ENCODE measurements at regions not wholly inside any gene's neighbourhood (a gene's known extent, or its start where the extent isn't known, plus 50 kb on each side); places are given as distances from the start of the nearest gene placed in this dataset.
A peak's percentile ranks its signal among the peaks of the same experiment; 100 is the strongest.
"Not testable (repeated sequence)": the region's sequence is repeated elsewhere in the genome, so short reads cannot be mapped to it uniquely, and the experiment has no call there.

- no peak overlapping the region for H3K27ac Mint-ChIP-seq
- H3K27me3 Mint-ChIP-seq = no peaks in the 10 kb centered on the region
- H3K4me3 Mint-ChIP-seq = no peak overlapping the region
- H3K4me1 Mint-ChIP-seq = no peaks in the 10 kb centered on the region
- DNase-seq = no peak
- ATAC-seq = no peak
- no peaks in the 10 kb centered on the region for H3K36me3 Mint-ChIP-seq (ENCODE audit: low read depth)
- no peaks in the 10 kb centered on the region for H3K9me3 Mint-ChIP-seq
Measured at GRCh38 chr3:150357923-150358607, 50.0 kb upstream of the TSC22D2 start.

GRCh38 chr3:150357140-150357539 lies 51.0 kb upstream of the TSC22D2 start:
- ATAC-seq = no peak
- Mint-ChIP-seq H3K27me3 (no peaks in the 10 kb centered on the region), H3K9me3 (no peaks in the 10 kb centered on the region), H3K4me1 (no peaks in the 10 kb centered on the region), H3K27ac (no peak overlapping the region), H3K4me3 (no peak overlapping the region), H3K36me3 (ENCODE audit: low read depth) (no peaks in the 10 kb centered on the region)
- no peak for DNase-seq

GRCh38 chr3:150355574-150355973 lies 52.5 kb upstream of the TSC22D2 start:
- DNase-seq (no peak), ATAC-seq (no peak)
- no peaks in the 10 kb centered on the region for H3K9me3 Mint-ChIP-seq
- no peak overlapping the region for H3K4me3 Mint-ChIP-seq
- no peaks in the 10 kb centered on the region for H3K4me1 Mint-ChIP-seq
- no peak overlapping the region for H3K27ac Mint-ChIP-seq
- no peaks in the 10 kb centered on the region for H3K36me3 Mint-ChIP-seq (ENCODE audit: low read depth)
- no peaks in the 10 kb centered on the region for H3K27me3 Mint-ChIP-seq

GRCh38 chr3:150352931-150353330 lies 55.2 kb upstream of the TSC22D2 start:
- Mint-ChIP-seq H3K27me3 (no peaks in the 10 kb centered on the region), H3K36me3 (ENCODE audit: low read depth) (no peaks in the 10 kb centered on the region), H3K9me3 (no peaks in the 10 kb centered on the region), H3K4me3 (no peak overlapping the region), H3K27ac (no peak overlapping the region), H3K4me1 (peaks cover 3% of the 10 kb centered on the region)
- DNase-seq = no peak
- no peak for ATAC-seq

- H3K9me3 Mint-ChIP-seq = no peaks in the 10 kb centered on the region
- no peak overlapping the region for H3K4me3 Mint-ChIP-seq
- H3K36me3 Mint-ChIP-seq (ENCODE audit: low read depth) = no peaks in the 10 kb centered on the region
- DNase-seq = no peak
- ATAC-seq = no peak
- H3K27ac Mint-ChIP-seq = no peak overlapping the region
- H3K4me1 Mint-ChIP-seq = peaks cover 3% of the 10 kb centered on the region
- H3K27me3 Mint-ChIP-seq = no peaks in the 10 kb centered on the region
Measured at GRCh38 chr3:150351398-150351797, 56.7 kb upstream of the TSC22D2 start.

- Mint-ChIP-seq H3K27me3 (peaks cover 2% of the 10 kb centered on the region), H3K27ac (no peak overlapping the region), H3K36me3 (ENCODE audit: low read depth) (no peaks in the 10 kb centered on the region), H3K4me3 (no peak overlapping the region), H3K4me1 (peaks cover 3% of the 10 kb centered on the region), H3K9me3 (no peaks in the 10 kb centered on the region)
- DNase-seq = no peak
- no peak for ATAC-seq
Measured at GRCh38 chr3:150349314-150350097, 58.6 kb upstream of the TSC22D2 start.

- no peak overlapping the region for H3K27ac Mint-ChIP-seq
- H3K27me3 Mint-ChIP-seq = peaks cover 2% of the 10 kb centered on the region
- no peak overlapping the region for H3K4me3 Mint-ChIP-seq
- DNase-seq (no peak), ATAC-seq (peak; percentile 89)
- peaks cover 3% of the 10 kb centered on the region for H3K4me1 Mint-ChIP-seq
- no peaks in the 10 kb centered on the region for H3K36me3 Mint-ChIP-seq (ENCODE audit: low read depth)
- H3K9me3 Mint-ChIP-seq = no peaks in the 10 kb centered on the region
Measured at GRCh38 chr3:150348500-150348899, 59.6 kb upstream of the TSC22D2 start.

GRCh38 chr3:150346981-150347863 lies 60.9 kb upstream of the TSC22D2 start:
- H3K4me3 Mint-ChIP-seq = no peak overlapping the region
- peaks cover 2% of the 10 kb centered on the region for H3K27me3 Mint-ChIP-seq
- ATAC-seq (no peak), DNase-seq (no peak)
- H3K36me3 Mint-ChIP-seq (ENCODE audit: low read depth) = no peaks in the 10 kb centered on the region
- H3K4me1 Mint-ChIP-seq = peaks cover 3% of the 10 kb centered on the region
- H3K9me3 Mint-ChIP-seq = no peaks in the 10 kb centered on the region
- H3K27ac Mint-ChIP-seq = no peak overlapping the region

- no peak overlapping the region for H3K4me3 Mint-ChIP-seq
- no peak overlapping the region for H3K27ac Mint-ChIP-seq
- no peaks in the 10 kb centered on the region for H3K9me3 Mint-ChIP-seq
- H3K27me3 Mint-ChIP-seq = peaks cover 2% of the 10 kb centered on the region
- H3K36me3 Mint-ChIP-seq (ENCODE audit: low read depth) = no peaks in the 10 kb centered on the region
- no peak for ATAC-seq
- DNase-seq = no peak
- H3K4me1 Mint-ChIP-seq = peaks cover 3% of the 10 kb centered on the region
Measured at GRCh38 chr3:150346266-150346665, 61.8 kb upstream of the TSC22D2 start.

- no peak for ATAC-seq
- H3K9me3 Mint-ChIP-seq = no peaks in the 10 kb centered on the region
- H3K27ac Mint-ChIP-seq = no peak overlapping the region
- H3K4me1 Mint-ChIP-seq = peaks cover 3% of the 10 kb centered on the region
- H3K4me3 Mint-ChIP-seq = no peak overlapping the region
- H3K27me3 Mint-ChIP-seq = peaks cover 2% of the 10 kb centered on the region
- no peaks in the 10 kb centered on the region for H3K36me3 Mint-ChIP-seq (ENCODE audit: low read depth)
- DNase-seq = no peak
Measured at GRCh38 chr3:150345021-150345538, 63.0 kb upstream of the TSC22D2 start.

- H3K4me3 Mint-ChIP-seq = no peak overlapping the region
- DNase-seq (no peak), ATAC-seq (no peak)
- no peaks in the 10 kb centered on the region for H3K36me3 Mint-ChIP-seq (ENCODE audit: low read depth)
- peaks cover 3% of the 10 kb centered on the region for H3K27me3 Mint-ChIP-seq
- H3K4me1 Mint-ChIP-seq = peaks cover 3% of the 10 kb centered on the region
- no peaks in the 10 kb centered on the region for H3K9me3 Mint-ChIP-seq
- H3K27ac Mint-ChIP-seq = no peak overlapping the region
Measured at GRCh38 chr3:150344079-150344759, 63.9 kb upstream of the TSC22D2 start.

- no peaks in the 10 kb centered on the region for H3K9me3 Mint-ChIP-seq
- no peaks in the 10 kb centered on the region for H3K4me1 Mint-ChIP-seq
Measured at GRCh38 chr3:150342896-150343467, 65.1 kb upstream of the TSC22D2 start.

GRCh38 chr3:150341891-150342290 lies 66.2 kb upstream of the TSC22D2 start:
- Mint-ChIP-seq H3K9me3 (no peaks in the 10 kb centered on the region), H3K36me3 (ENCODE audit: low read depth) (no peaks in the 10 kb centered on the region), H3K4me1 (no peaks in the 10 kb centered on the region), H3K27me3 (peaks cover 18% of the 10 kb centered on the region), H3K27ac (no peak overlapping the region), H3K4me3 (no peak overlapping the region)
- DNase-seq = no peak
- no peak for ATAC-seq

More at GRCh38 chr3:150342896-150343467, 65.1 kb upstream of the TSC22D2 start:
- Mint-ChIP-seq H3K4me3 (no peak overlapping the region), H3K27me3 (peaks cover 15% of the 10 kb centered on the region), H3K36me3 (ENCODE audit: low read depth) (no peaks in the 10 kb centered on the region), H3K27ac (no peak overlapping the region)
- DNase-seq (no peak), ATAC-seq (no peak)

GRCh38 chr3:150336363-150336762 lies 71.7 kb upstream of the TSC22D2 start:
- H3K4me3 Mint-ChIP-seq = not testable (repeated sequence)

More at GRCh38 chr3:150336363-150336762, 71.7 kb upstream of the TSC22D2 start:
- not testable (repeated sequence) for DNase-seq; H3K9me3 Mint-ChIP-seq; ATAC-seq; H3K4me1 Mint-ChIP-seq; H3K36me3 Mint-ChIP-seq (ENCODE audit: low read depth); H3K27ac Mint-ChIP-seq
- H3K27me3 Mint-ChIP-seq = peaks cover 18% of the 10 kb centered on the region
